Glutamatergic neuron (in vitro differentiated cells): ENCODE measurements at regions not wholly inside any gene's neighbourhood (a gene's known extent, or its start where the extent isn't known, plus 50 kb on each side); places are given as distances from the start of the nearest gene placed in this dataset.

Experiments
- DNase-seq: peaks from one replicate; pipeline ENCODE4 v3.0.0; 2022
- H3K27ac Mint-ChIP-seq: one replicate; pipeline ENCODE4 v1.8.0; 2020; ENCODE audit warnings: mild to moderate bottlenecking, mixed read lengths, inconsistent platforms; ENCODE audit not compliant: unreplicated experiment
- H3K27me3 Mint-ChIP-seq: one replicate; pipeline ENCODE4 v1.8.0; 2020; ENCODE audit warnings: mild to moderate bottlenecking, moderate library complexity, mixed read lengths, inconsistent platforms; ENCODE audit not compliant: unreplicated experiment
- H3K36me3 Mint-ChIP-seq: one replicate; pipeline ENCODE4 v1.8.0; 2020; ENCODE audit warnings: mild to moderate bottlenecking, mixed read lengths, inconsistent platforms; ENCODE audit not compliant: unreplicated experiment
- H3K4me1 Mint-ChIP-seq: one replicate; pipeline ENCODE4 v1.8.0; 2020; ENCODE audit warnings: mild to moderate bottlenecking, low read depth, mixed read lengths, inconsistent platforms; ENCODE audit not compliant: unreplicated experiment
- H3K4me3 Mint-ChIP-seq: one replicate; pipeline ENCODE4 v1.8.0; 2020; ENCODE audit warnings: mild to moderate bottlenecking, mixed read lengths, inconsistent platforms; ENCODE audit not compliant: unreplicated experiment
- H3K9me3 Mint-ChIP-seq: one replicate; pipeline ENCODE4 v1.8.0; 2020; ENCODE audit warnings: mild to moderate bottlenecking, moderate library complexity, mixed read lengths, inconsistent platforms; ENCODE audit not compliant: unreplicated experiment
- TF ChIP-seq, protein P1 (sequence below): fragments of 200-600 bp; sonication (generic); IDR thresholded peaks from one replicate; pipeline ENCODE4 v1.5.0; 2021; ENCODE audit not compliant: partially characterized antibody, unreplicated experiment

DNA sequence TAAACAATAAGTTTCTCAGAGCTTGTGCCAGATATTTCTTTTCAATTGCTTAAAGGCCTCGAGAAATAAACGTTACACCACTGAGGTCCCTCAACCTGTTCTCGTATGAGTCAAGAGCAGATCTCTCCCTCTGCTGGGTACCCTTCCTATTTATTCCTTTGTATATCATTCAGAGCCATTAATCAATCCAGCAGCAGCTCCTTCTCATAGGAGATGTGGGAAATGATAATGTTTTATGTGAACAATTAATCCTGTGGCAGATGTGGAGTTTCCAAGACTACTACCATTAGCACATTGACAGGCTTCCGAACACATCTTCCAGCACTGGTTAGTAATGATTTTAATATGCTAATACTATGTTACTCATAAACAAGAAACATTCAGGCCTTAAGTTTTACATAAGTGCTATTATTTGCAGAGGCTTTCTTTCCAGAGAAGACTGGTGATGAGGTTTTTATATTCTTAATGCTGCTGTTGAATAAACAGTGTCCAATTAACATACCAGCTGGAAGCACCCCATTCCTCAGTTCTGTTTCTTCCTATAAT, 196.5 kb downstream of the ZNF608 start:
- Mint-ChIP-seq H3K4me1 (peaks cover 48% of the 10 kb centered on the region), H3K4me3 (no peak overlapping the region), H3K36me3 (no peaks in the 10 kb centered on the region), H3K9me3 (no peaks in the 10 kb centered on the region), H3K27me3 (no peaks in the 10 kb centered on the region), H3K27ac (no peak overlapping the region)
- TF ChIP-seq, protein P1, sequence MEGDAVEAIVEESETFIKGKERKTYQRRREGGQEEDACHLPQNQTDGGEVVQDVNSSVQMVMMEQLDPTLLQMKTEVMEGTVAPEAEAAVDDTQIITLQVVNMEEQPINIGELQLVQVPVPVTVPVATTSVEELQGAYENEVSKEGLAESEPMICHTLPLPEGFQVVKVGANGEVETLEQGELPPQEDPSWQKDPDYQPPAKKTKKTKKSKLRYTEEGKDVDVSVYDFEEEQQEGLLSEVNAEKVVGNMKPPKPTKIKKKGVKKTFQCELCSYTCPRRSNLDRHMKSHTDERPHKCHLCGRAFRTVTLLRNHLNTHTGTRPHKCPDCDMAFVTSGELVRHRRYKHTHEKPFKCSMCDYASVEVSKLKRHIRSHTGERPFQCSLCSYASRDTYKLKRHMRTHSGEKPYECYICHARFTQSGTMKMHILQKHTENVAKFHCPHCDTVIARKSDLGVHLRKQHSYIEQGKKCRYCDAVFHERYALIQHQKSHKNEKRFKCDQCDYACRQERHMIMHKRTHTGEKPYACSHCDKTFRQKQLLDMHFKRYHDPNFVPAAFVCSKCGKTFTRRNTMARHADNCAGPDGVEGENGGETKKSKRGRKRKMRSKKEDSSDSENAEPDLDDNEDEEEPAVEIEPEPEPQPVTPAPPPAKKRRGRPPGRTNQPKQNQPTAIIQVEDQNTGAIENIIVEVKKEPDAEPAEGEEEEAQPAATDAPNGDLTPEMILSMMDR: no peak
- no peak for DNase-seq

DNA sequence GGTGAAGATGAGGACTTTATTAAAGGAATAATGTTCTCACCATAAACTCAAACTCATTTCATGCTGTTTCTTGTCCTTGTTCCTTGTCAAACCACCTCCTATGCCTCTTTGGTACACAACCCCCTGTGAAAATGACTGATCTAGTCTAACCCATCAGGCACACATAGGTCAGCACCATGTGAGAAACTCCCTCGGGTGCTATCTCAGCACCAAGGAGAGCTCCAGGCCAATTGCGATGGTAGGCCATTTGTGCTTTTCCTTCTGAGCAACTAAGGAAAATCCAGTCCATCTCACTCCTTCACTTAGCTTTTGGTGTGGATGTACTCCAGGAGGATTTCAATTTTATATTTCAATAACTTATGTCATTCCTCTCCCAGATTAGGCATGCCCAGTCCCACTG, 199.8 kb downstream of the ZNF608 start:
- Mint-ChIP-seq H3K27ac (peak overlapping the region; percentile 46), H3K36me3 (no peaks in the 10 kb centered on the region), H3K4me1 (peaks cover 37% of the 10 kb centered on the region), H3K4me3 (peak overlapping the region; percentile 17), H3K27me3 (no peaks in the 10 kb centered on the region), H3K9me3 (no peaks in the 10 kb centered on the region)
- TF ChIP-seq, protein P1: no peak
- no peak for DNase-seq

DNA sequence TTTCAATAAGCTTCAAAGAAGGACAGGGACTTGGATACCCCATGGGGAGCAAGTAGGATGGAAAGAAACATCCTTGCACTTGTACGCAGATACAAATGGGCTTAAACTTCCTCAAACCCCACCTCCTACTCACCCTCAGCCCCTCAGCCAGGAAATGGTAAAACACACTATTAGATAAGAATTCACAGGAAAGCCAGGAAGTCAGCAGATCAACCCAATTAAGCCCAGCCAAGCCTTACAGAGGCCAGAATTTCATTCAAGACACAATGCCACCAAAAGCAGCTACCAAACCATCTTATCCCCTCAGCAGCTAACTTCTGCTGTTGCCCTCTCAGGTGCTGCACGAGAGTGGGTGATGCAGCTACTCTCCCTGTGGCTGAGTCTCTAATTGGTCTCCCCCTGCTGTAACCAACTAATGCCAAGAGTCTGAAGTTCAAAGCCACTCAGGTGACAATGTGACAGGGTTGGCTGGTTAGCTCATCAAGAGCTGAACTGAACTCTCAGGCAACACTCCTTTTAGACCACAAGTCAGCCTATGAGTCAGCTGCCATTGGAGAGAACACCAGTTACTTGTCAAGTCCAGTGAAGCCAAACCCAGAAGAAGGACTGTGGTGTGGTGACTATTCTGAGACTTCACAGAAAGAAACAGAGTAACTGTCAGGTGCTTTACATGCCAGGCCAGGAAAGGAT, 201.9 kb downstream of the ZNF608 start:
- H3K27ac Mint-ChIP-seq: no peak overlapping the region
- DNase-seq: no peak
- H3K4me1 Mint-ChIP-seq: peaks cover 31% of the 10 kb centered on the region
- H3K27me3 Mint-ChIP-seq: no peaks in the 10 kb centered on the region
- no peak overlapping the region for H3K4me3 Mint-ChIP-seq
- TF ChIP-seq, protein P1: no peak
- H3K9me3 Mint-ChIP-seq: no peaks in the 10 kb centered on the region
- no peaks in the 10 kb centered on the region for H3K36me3 Mint-ChIP-seq

DNA sequence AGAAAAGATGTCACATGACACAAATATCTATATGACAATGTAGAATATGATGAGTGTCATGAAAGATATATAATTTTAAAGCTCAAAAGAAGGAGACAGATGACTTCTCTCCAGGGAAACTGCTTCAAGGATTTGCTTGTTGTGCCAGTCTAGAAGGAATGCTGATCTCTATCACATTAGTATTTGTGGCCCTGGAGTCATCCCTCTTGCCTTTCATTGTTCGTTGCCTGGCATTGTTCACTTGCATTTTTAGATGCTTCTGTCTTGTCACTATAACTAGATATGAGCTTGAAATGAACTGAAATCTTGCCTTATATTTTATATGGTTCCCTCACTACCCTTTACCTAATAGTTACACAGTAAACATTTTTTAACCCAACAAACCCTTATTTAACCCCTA, 207.5 kb downstream of the ZNF608 start:
- DNase-seq: no peak
- Mint-ChIP-seq H3K36me3 (no peaks in the 10 kb centered on the region), H3K27ac (no peak overlapping the region), H3K27me3 (peaks cover 2% of the 10 kb centered on the region), H3K4me1 (no peaks in the 10 kb centered on the region), H3K4me3 (no peak overlapping the region), H3K9me3 (no peaks in the 10 kb centered on the region)
- TF ChIP-seq, protein P1: no peak

DNA sequence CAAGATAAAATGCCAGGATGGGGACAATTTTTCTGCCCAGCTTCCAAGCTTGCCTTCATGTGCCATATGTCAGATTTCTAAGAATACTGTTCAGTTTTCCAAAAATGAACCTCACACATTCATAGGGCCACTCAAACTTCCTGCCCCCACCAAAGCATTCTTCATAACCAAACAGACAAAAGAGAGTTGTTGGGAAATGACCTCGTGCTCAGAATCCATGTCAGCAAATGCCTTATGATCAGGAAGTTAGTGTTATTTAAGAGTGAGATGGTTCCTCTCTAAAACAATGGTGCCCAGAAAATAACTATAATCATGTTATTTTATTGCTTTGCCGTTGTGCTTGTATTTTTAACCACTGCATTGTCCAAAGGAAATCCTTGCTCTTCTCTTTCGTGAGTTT, 208.2 kb downstream of the ZNF608 start:
- Mint-ChIP-seq H3K36me3 (peaks cover 6% of the 10 kb centered on the region), H3K4me1 (no peaks in the 10 kb centered on the region), H3K27ac (no peak overlapping the region), H3K9me3 (peaks cover 1% of the 10 kb centered on the region), H3K27me3 (peaks cover 2% of the 10 kb centered on the region), H3K4me3 (no peak overlapping the region)
- DNase-seq: no peak
- TF ChIP-seq, protein P1: no peak
